SK-N-SH treated with all-trans-retinoic acid at 6 μM for 48 hours (cell line): ENCODE measurements at regions not wholly inside any gene's neighbourhood (a gene's known extent, or its start where the extent isn't known, plus 50 kb on each side); places are given as distances from the start of the nearest gene placed in this dataset.

ENCODE experiments used
- CSDC2 ChIP-seq: fragments of 250-450 bp; sonication (Bioruptor Pico); IDR thresholded peaks from 2 replicates; pipeline ENCODE4 v1.5.0; 2020; ENCODE audit warnings: mild to moderate bottlenecking, moderate library complexity
- GLIS3 ChIP-seq: fragments of 250-450 bp; sonication (Bioruptor Pico); IDR thresholded peaks from 2 replicates; pipeline ENCODE4 v1.5.0; 2020; ENCODE audit warnings: mild to moderate bottlenecking, moderate library complexity
- ISL1 ChIP-seq: fragments of 250-450 bp; sonication (Bioruptor Pico); IDR thresholded peaks from 2 replicates; pipeline ENCODE4 v2.1.2; 2022; ENCODE audit warnings: mild to moderate bottlenecking, moderate library complexity
- OSR1 ChIP-seq: fragments of 250-450 bp; sonication (Bioruptor Pico); IDR thresholded peaks from 2 replicates; pipeline ENCODE4 v1.8.0; 2022; ENCODE audit warnings: moderate library complexity, mild to moderate bottlenecking, inconsistent platforms
- RARB ChIP-seq: fragments of 250-450 bp; sonication (Bioruptor Pico); IDR thresholded peaks from 2 replicates; pipeline ENCODE4 v1.8.0; 2021; ENCODE audit warnings: mild to moderate bottlenecking, moderate library complexity
- TOX ChIP-seq: fragments of 250-450 bp; sonication (Bioruptor Pico); IDR thresholded peaks from 2 replicates; pipeline ENCODE4 v1.8.0; 2021; ENCODE audit warnings: mild to moderate bottlenecking, moderate library complexity, borderline replicate concordance
- ZFP3 ChIP-seq: fragments of 250-450 bp; sonication (Bioruptor Pico); IDR thresholded peaks from 2 replicates; pipeline ENCODE4 v1.5.0; 2020; ENCODE audit warnings: mild to moderate bottlenecking, moderate library complexity
- ZFP30 ChIP-seq: fragments of 450-650 bp; formaldehyde crosslinking; IDR thresholded peaks from 2 replicates; pipeline ENCODE4 v1.5.0; 2022; ENCODE audit warnings: mild to moderate bottlenecking, moderate library complexity
- ZNF70 ChIP-seq: fragments of 450-650 bp; formaldehyde crosslinking; IDR thresholded peaks from 2 replicates; pipeline ENCODE4 v1.5.0; 2020; ENCODE audit warnings: mild to moderate bottlenecking, moderate library complexity
- TF ChIP-seq, protein P1 (sequence below): fragments of 250-450 bp; sonication (Bioruptor Pico); IDR thresholded peaks from 2 replicates; pipeline ENCODE4 v1.8.0; 2020; ENCODE audit warnings: mild to moderate bottlenecking, moderate library complexity, borderline replicate concordance
- TF ChIP-seq, protein P2 (sequence below): fragments of 250-450 bp; sonication (Bioruptor Pico); IDR thresholded peaks from 2 replicates; pipeline ENCODE4 v1.5.1; 2020; ENCODE audit warnings: low read depth, mild to moderate bottlenecking, moderate library complexity

DNA sequence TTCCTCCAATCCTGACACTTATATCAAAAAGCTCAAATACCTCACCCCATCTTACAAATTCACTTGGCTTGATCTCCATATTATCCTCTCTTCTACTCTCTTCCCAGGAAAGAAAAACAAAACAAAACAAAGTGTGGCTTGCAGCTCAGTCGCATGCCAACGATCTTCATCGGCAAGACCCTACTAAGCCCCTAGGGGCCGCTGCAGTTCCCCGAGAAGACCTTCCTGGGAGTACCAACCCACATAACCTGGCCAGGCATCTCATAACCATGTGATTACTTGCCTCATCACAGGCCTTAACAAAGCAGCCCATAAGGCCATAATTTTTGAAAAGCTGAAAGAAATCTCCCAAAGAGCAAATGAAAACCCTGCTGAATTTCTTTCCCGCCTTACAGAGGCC is 103.7 kb downstream of the ZNF92 start:
- TF ChIP-seq RARB (CRISPR knock-in tag) (no peak), ZFP3 (CRISPR knock-in tag) (no peak), ZFP30 (no peak), TOX (no peak), ISL1 (CRISPR knock-in tag) (no peak), OSR1 (CRISPR knock-in tag) (no peak), ZNF70 (CRISPR knock-in tag) (no peak), GLIS3 (CRISPR knock-in tag) (no peak), CSDC2 (CRISPR knock-in tag) (no peak)
- TF ChIP-seq, protein P1, sequence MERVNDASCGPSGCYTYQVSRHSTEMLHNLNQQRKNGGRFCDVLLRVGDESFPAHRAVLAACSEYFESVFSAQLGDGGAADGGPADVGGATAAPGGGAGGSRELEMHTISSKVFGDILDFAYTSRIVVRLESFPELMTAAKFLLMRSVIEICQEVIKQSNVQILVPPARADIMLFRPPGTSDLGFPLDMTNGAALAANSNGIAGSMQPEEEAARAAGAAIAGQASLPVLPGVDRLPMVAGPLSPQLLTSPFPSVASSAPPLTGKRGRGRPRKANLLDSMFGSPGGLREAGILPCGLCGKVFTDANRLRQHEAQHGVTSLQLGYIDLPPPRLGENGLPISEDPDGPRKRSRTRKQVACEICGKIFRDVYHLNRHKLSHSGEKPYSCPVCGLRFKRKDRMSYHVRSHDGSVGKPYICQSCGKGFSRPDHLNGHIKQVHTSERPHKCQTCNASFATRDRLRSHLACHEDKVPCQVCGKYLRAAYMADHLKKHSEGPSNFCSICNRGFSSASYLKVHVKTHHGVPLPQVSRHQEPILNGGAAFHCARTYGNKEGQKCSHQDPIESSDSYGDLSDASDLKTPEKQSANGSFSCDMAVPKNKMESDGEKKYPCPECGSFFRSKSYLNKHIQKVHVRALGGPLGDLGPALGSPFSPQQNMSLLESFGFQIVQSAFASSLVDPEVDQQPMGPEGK (CRISPR knock-in tag): no peak
- TF ChIP-seq, protein P2, sequence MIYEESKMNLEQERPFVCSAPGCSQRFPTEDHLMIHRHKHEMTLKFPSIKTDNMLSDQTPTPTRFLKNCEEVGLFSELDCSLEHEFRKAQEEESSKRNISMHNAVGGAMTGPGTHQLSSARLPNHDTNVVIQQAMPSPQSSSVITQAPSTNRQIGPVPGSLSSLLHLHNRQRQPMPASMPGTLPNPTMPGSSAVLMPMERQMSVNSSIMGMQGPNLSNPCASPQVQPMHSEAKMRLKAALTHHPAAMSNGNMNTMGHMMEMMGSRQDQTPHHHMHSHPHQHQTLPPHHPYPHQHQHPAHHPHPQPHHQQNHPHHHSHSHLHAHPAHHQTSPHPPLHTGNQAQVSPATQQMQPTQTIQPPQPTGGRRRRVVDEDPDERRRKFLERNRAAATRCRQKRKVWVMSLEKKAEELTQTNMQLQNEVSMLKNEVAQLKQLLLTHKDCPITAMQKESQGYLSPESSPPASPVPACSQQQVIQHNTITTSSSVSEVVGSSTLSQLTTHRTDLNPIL: no peak
